Kidney epithelial cell (primary cell): ENCODE measurements at regions not wholly inside any gene's neighbourhood (a gene's known extent, or its start where the extent isn't known, plus 50 kb on each side); places are given as distances from the start of the nearest gene placed in this dataset.

Experiments
- DNase-seq: peaks from one replicate; pipeline ENCODE4 v3.0.0-alpha.2; 2010; ENCODE audit warnings: low read depth
- H3K27me3 ChIP-seq: 2 replicates; pipeline ENCODE4 v1.6.0; 2011; ENCODE audit warnings: low read length; ENCODE audit not compliant: control insufficient read depth, insufficient read depth
- H3K36me3 ChIP-seq: 2 replicates; pipeline ENCODE4 v1.5.1; 2011; ENCODE audit warnings: low read length; ENCODE audit not compliant: control insufficient read depth, insufficient read depth
- H3K4me3 ChIP-seq: 2 replicates; pipeline ENCODE4 v1.5.1; 2011; ENCODE audit warnings: low read depth, mild to moderate bottlenecking, control low read depth, low read length
- CTCF ChIP-seq: IDR thresholded peaks from 2 replicates; pipeline ENCODE4 v1.5.1; 2011; ENCODE audit warnings: mild to moderate bottlenecking, moderate library complexity, low read length, control low read depth, inconsistent platforms; ENCODE audit not compliant: insufficient read depth, poor library complexity, severe bottlenecking

GRCh38 chr11:122524898-122525297, 130.6 kb upstream of the UBASH3B start:
- TF ChIP-seq CTCF, result no peak
- no peaks in the 10 kb centered on the region for H3K27me3 ChIP-seq
- H3K4me3 ChIP-seq, result no peak overlapping the region
- DNase-seq, result no peak
- no peaks in the 10 kb centered on the region for H3K36me3 ChIP-seq

GRCh38 chr11:122523846-122524805, 131.4 kb upstream of the UBASH3B start:
- no peak overlapping the region for H3K4me3 ChIP-seq
- H3K27me3 ChIP-seq, result no peaks in the 10 kb centered on the region
- TF ChIP-seq CTCF, result no peak
- no peak for DNase-seq
- no peaks in the 10 kb centered on the region for H3K36me3 ChIP-seq

GRCh38 chr11:122521626-122522025, 133.9 kb upstream of the UBASH3B start:
- H3K36me3 ChIP-seq, result no peaks in the 10 kb centered on the region
- no peaks in the 10 kb centered on the region for H3K27me3 ChIP-seq
- no peak for TF ChIP-seq CTCF
- no peak for DNase-seq
- no peak overlapping the region for H3K4me3 ChIP-seq

GRCh38 chr11:122517403-122518379, 137.8 kb upstream of the UBASH3B start:
- Histone ChIP-seq H3K36me3 (no peaks in the 10 kb centered on the region), H3K27me3 (no peaks in the 10 kb centered on the region), H3K4me3 (no peak overlapping the region)
- no peak for DNase-seq
- TF ChIP-seq CTCF, result no peak

- no peaks in the 10 kb centered on the region for H3K27me3 ChIP-seq
- no peak for DNase-seq
- no peak for TF ChIP-seq CTCF
Observed at GRCh38 chr11:122516686-122517085, 138.8 kb upstream of the UBASH3B start.

More at GRCh38 chr11:122516686-122517085, 138.8 kb upstream of the UBASH3B start:
- Histone ChIP-seq H3K36me3 (no peaks in the 10 kb centered on the region), H3K4me3 (no peak overlapping the region)
